GM12878 (cell line): ENCODE measurements at regions not wholly inside any gene's neighbourhood (a gene's known extent, or its start where the extent isn't known, plus 50 kb on each side); places are given as distances from the start of the nearest gene placed in this dataset.

Experiments used
- ATAC-seq: fragments of 200-7000 bp; cut with Tn5 transposase; 3 replicates; pipeline ENCODE4 v1.9.1; 2020; ENCODE audit warnings: mild to moderate bottlenecking, moderate library complexity
- BruUV-seq: library from RNA; stranded (reverse); fragments of 400-500 nt; replicated peaks from 2 replicates; lab custom pipeline; 2021; lab: Mats Ljungman, UMichigan
- CTCF ChIA-PET: fragments of 300-600 bp; sonication (Branson Sonifier 250); formaldehyde crosslinking; extraction: SDS; loops from one replicate; lab custom pipeline; 2021; ENCODE audit warnings: inconsistent platforms; lab: Yijun Ruan, JAX
- POLR2A ChIA-PET: fragments of 350-600 bp; formaldehyde crosslinking; extraction: SDS; loops from one replicate; lab custom pipeline; 2021; ENCODE audit warnings: inconsistent platforms; lab: Charles Lee
- RAD21 ChIA-PET: fragments of 300-600 bp; sonication (Branson Sonifier 250); formaldehyde crosslinking; loops from one replicate; lab custom pipeline; 2023; ENCODE audit warnings: antibody characterized with exemption; ENCODE audit not compliant: unreplicated experiment; lab: Charles Lee
- SMC1A ChIA-PET: fragments of 300-600 bp; sonication (Branson Sonifier 250); formaldehyde crosslinking; loops from one replicate; lab custom pipeline; 2023; ENCODE audit not compliant: unreplicated experiment, uncharacterized antibody; lab: Charles Lee
- DNase-seq: peaks from one replicate; pipeline ENCODE4 v3.0.0-alpha.2; 2011; ENCODE audit warnings: low read depth, low spot score
- FAIRE-seq: peaks from 3 replicates; lab custom pipeline; 2011; peaks lifted over from hg19 to GRCh38; lab: Jason Lieb, UNC
- H2AFZ ChIP-seq: 2 replicates; pipeline ENCODE4 v1.6.0; 2011; ENCODE audit warnings: low read depth, low read length, control low read depth; ENCODE audit not compliant: control insufficient read depth
- H3K27ac ChIP-seq: 2 replicates; pipeline ENCODE4 v1.5.1; 2011; ENCODE audit warnings: control low read depth; ENCODE audit not compliant: control insufficient read depth, insufficient read depth
- H3K27me3 ChIP-seq, 2 experiments: replicated peaks in 1 of 2; 2 replicates each; pipeline versions ENCODE4 v1.6.0 to v1.6.1; 2011; ENCODE audit warnings: low read length in 1 of 2; ENCODE audit not compliant: control insufficient read depth in 2 of 2, insufficient read depth in 2 of 2
- H3K36me3 ChIP-seq, 2 experiments: 2 replicates each; pipeline ENCODE4 v1.5.1; 2011; ENCODE audit warnings: low read length in 1 of 2; ENCODE audit not compliant: control insufficient read depth in 2 of 2, insufficient read depth in 2 of 2
- H3K4me1 ChIP-seq: 2 replicates; pipeline ENCODE4 v1.6.1; 2011; ENCODE audit warnings: mild to moderate bottlenecking, low read length, moderate library complexity, mixed read lengths; ENCODE audit not compliant: control insufficient read depth, insufficient read depth
- H3K4me2 ChIP-seq: 2 replicates; pipeline ENCODE4 v1.6.0; 2011; ENCODE audit warnings: control low read depth; ENCODE audit not compliant: control insufficient read depth, insufficient read depth
- H3K4me3 ChIP-seq: fragments of 200-600 bp; sonication (generic); 2 replicates; pipeline ENCODE4 v1.5.1; 2016
- H3K79me2 ChIP-seq: 2 replicates; pipeline ENCODE4 v1.6.0; 2011; ENCODE audit warnings: low read length; ENCODE audit not compliant: control insufficient read depth, insufficient read depth
- H3K9ac ChIP-seq: 2 replicates; pipeline ENCODE4 v1.8.0; 2011; ENCODE audit warnings: low read length, control low read depth, mixed read lengths; ENCODE audit not compliant: control insufficient read depth, insufficient read depth
- H3K9me3 ChIP-seq: replicated peaks from 3 replicates; pipeline ENCODE4 v1.5.1; 2011; ENCODE audit warnings: mild to moderate bottlenecking, low read length; ENCODE audit not compliant: control insufficient read depth, insufficient read depth
- H4K20me1 ChIP-seq: 2 replicates; pipeline ENCODE4 v1.6.0; 2011; ENCODE audit not compliant: control insufficient read depth, insufficient read depth
- ELK1 ChIP-seq: IDR thresholded peaks from 2 replicates; pipeline ENCODE4 v1.6.1; 2012; ENCODE audit warnings: low read depth, low read length, improper control_type of control experiment
- MEF2B ChIP-seq: fragments of 450-650 bp; IDR thresholded peaks from 2 replicates; pipeline ENCODE4 v1.6.1; 2018; ENCODE audit warnings: mild to moderate bottlenecking, moderate library complexity; ENCODE audit not compliant: partially characterized antibody, poor library complexity, severe bottlenecking
- MYC ChIP-seq: IDR thresholded peaks from 2 replicates; pipeline ENCODE4 v1.6.1; 2011; ENCODE audit warnings: mild to moderate bottlenecking, low read length, moderate library complexity, inconsistent platforms; ENCODE audit not compliant: insufficient read depth, insufficient replicate concordance, insufficient read length, severe bottlenecking
- NR2F1 ChIP-seq: fragments of 450-650 bp; conservative IDR thresholded peaks from 2 replicates; pipeline ENCODE4 v1.6.1; 2017; ENCODE audit warnings: mild to moderate bottlenecking
- PKNOX1 ChIP-seq: fragments of 450-650 bp; IDR thresholded peaks from 2 replicates; pipeline ENCODE4 v1.6.1; 2016; ENCODE audit warnings: mild to moderate bottlenecking
- POLR2A ChIP-seq: IDR thresholded peaks from 2 replicates; pipeline ENCODE4 v1.6.1; 2011; ENCODE audit warnings: low read depth, mild to moderate bottlenecking, low read length
- POLR2AphosphoS5 ChIP-seq: IDR thresholded peaks from 2 replicates; pipeline ENCODE4 v1.6.1; 2011; ENCODE audit warnings: mild to moderate bottlenecking, low read length, inconsistent platforms
- SIN3A ChIP-seq: IDR thresholded peaks from 2 replicates; pipeline ENCODE4 v1.6.1; 2012; ENCODE audit warnings: low read depth, low read length, improper control_type of control experiment
- YY1 ChIP-seq: IDR thresholded peaks from 2 replicates; pipeline ENCODE4 v1.6.1; 2011; ENCODE audit warnings: low read depth, mild to moderate bottlenecking, low read length
- ZBTB11 ChIP-seq: fragments of 450-650 bp; formaldehyde crosslinking; IDR thresholded peaks from 2 replicates; pipeline ENCODE4 v1.5.0; 2022; ENCODE audit warnings: mild to moderate bottlenecking, missing genetic modification characterization
- ZNF384 ChIP-seq: IDR thresholded peaks from 2 replicates; pipeline ENCODE4 v1.6.1; 2012; ENCODE audit warnings: low read depth, mild to moderate bottlenecking, low read length, improper control_type of control experiment, borderline replicate concordance
- WGBS: methylation state at CpG from one replicate; pipeline ENCODE4 v1.1.6; 2016; ENCODE audit warnings: low lambda C conversion rate; ENCODE audit not compliant: insufficient replicate concordance, insufficient coverage; ENCODE audit errors: missing lambda C conversion rate; 5-methylcytosine and 5-hydroxymethylcytosine counted together
- in situ Hi-C: fragments of 300-500 bp; cut with MboI; formaldehyde crosslinking; loops from 9 replicates; pipeline ENCODE4 v1.14.3; 2018; ENCODE audit warnings: mixed read lengths
- intact Hi-C: fragments of 100-400 bp; cut with micrococcal nuclease; formaldehyde crosslinking; loops from one replicate; pipeline ENCODE4 v1.14.2; 2022; ENCODE audit not compliant: unreplicated experiment

GRCh38 chr6:8947900-8948299 lies 512.6 kb upstream of the SLC35B3 start:
- FAIRE-seq (no peak), DNase-seq (no peak), ATAC-seq (peak; percentile 83)
- ChIA-PET POLR2A (no interaction called here), CTCF (interaction anchor here (1.0 kb wide), 1 partner anchor 35 kb away, joined by 3 read pairs; no protein-coding TSS in a partner anchor), SMC1A (no interaction called here), RAD21 (interaction anchor here (1.2 kb wide), 1 partner anchor 12 kb away, joined by 3 read pairs; no protein-coding TSS in a partner anchor)
- H3K4me1 ChIP-seq = no peaks in the 10 kb centered on the region
- no peaks in the 10 kb centered on the region for H4K20me1 ChIP-seq
- H3K9me3 ChIP-seq = no peaks in the 10 kb centered on the region
- no TSS peak for BruUV-seq
- H3K4me2 ChIP-seq = no peak overlapping the region
- H3K4me3 ChIP-seq = no peak overlapping the region
- in situ Hi-C loops (no loop called here), intact Hi-C loops (no loop called here)
- no peaks in the 10 kb centered on the region for H3K79me2 ChIP-seq
- H3K27me3 ChIP-seq = no peaks in the 10 kb centered on the region
- H3K36me3 ChIP-seq = no peaks in the 10 kb centered on the region
- no peak overlapping the region for H2AFZ ChIP-seq
- no peak for TF ChIP-seq SIN3A
- no peak for TF ChIP-seq PKNOX1
- no peak for TF ChIP-seq ZNF384
- peak; percentile 84 for TF ChIP-seq MEF2B
- TF ChIP-seq, all 136 proteins: peak for 1
- no peak overlapping the region for H3K9ac ChIP-seq
- 14% methylated on average over 4 of the region's 4 CpGs for WGBS
- H3K27ac ChIP-seq = no peak overlapping the region

- Histone ChIP-seq H3K9ac (no peak overlapping the region), H2AFZ (no peak overlapping the region), H3K4me2 (no peak overlapping the region), H3K36me3 (no peaks in the 10 kb centered on the region), H3K4me3 (no peak overlapping the region)
- 29% methylated on average over 3 of the region's 3 CpGs for WGBS
- BruUV-seq = no TSS peak
- TF ChIP-seq NR2F1 (no peak), MEF2B (no peak), ZBTB11 (no peak), POLR2A (no peak), POLR2AphosphoS5 (no peak), MYC (no peak), ELK1 (no peak), YY1 (no peak)
- TF ChIP-seq, all 136 proteins: peak for 0
- H3K27ac ChIP-seq = no peak overlapping the region
- ChIA-PET RAD21 (no interaction called here), POLR2A (no interaction called here), CTCF (no interaction called here), SMC1A (interaction anchor here (0.7 to 1.0 kb wide), 2 partner anchors 8 to 86 kb away, joined by 3 read pairs; no protein-coding TSS in a partner anchor)
- in situ Hi-C loops = no loop called here
- H3K79me2 ChIP-seq = no peaks in the 10 kb centered on the region
- no peaks in the 10 kb centered on the region for H3K27me3 ChIP-seq
- ATAC-seq (no peak), DNase-seq (no peak), FAIRE-seq (no peak)
- no peaks in the 10 kb centered on the region for H4K20me1 ChIP-seq
- no peaks in the 10 kb centered on the region for H3K9me3 ChIP-seq
- no peaks in the 10 kb centered on the region for H3K4me1 ChIP-seq
- intact Hi-C loops = no loop called here
These were observed 509.2 kb upstream of the SLC35B3 start for GRCh38 chr6:8944548-8944947.
